WI38 (cell line): ENCODE measurements at regions not wholly inside any gene's neighbourhood (a gene's known extent, or its start where the extent isn't known, plus 50 kb on each side); places are given as distances from the start of the nearest gene placed in this dataset.

Experiments
- H3K4me3 ChIP-seq: 2 replicates; pipeline ENCODE4 v1.5.1; 2011; ENCODE audit warnings: low read depth, mild to moderate bottlenecking, control low read depth, low read length
- TF ChIP-seq, protein P1 (sequence below): IDR thresholded peaks from 2 replicates; pipeline ENCODE4 v1.5.1; 2012; ENCODE audit warnings: low read depth, mild to moderate bottlenecking, control low read depth, low read length

DNA sequence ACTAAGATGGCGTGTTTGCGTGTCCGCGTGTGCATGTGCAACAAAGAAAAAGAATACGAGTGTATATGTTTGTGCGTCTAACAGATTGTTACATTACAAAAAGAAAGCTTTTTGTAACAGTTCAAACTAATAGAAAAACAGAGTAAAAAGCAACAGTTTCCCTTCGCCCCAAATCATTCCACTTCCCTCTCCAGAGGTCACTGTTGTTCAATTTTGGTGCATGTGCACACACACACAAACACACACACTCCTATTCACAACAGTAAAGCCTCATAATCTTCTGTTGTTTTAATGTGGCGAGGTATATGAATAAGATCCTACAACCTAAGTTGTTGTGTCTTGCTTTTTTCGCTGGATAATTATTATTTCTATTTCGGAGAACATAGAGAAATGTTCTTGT, 357.3 kb upstream of the SLC8A1 start:
- TF ChIP-seq, protein P1, sequence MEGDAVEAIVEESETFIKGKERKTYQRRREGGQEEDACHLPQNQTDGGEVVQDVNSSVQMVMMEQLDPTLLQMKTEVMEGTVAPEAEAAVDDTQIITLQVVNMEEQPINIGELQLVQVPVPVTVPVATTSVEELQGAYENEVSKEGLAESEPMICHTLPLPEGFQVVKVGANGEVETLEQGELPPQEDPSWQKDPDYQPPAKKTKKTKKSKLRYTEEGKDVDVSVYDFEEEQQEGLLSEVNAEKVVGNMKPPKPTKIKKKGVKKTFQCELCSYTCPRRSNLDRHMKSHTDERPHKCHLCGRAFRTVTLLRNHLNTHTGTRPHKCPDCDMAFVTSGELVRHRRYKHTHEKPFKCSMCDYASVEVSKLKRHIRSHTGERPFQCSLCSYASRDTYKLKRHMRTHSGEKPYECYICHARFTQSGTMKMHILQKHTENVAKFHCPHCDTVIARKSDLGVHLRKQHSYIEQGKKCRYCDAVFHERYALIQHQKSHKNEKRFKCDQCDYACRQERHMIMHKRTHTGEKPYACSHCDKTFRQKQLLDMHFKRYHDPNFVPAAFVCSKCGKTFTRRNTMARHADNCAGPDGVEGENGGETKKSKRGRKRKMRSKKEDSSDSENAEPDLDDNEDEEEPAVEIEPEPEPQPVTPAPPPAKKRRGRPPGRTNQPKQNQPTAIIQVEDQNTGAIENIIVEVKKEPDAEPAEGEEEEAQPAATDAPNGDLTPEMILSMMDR, result no peak
- no peak overlapping the region for H3K4me3 ChIP-seq

DNA sequence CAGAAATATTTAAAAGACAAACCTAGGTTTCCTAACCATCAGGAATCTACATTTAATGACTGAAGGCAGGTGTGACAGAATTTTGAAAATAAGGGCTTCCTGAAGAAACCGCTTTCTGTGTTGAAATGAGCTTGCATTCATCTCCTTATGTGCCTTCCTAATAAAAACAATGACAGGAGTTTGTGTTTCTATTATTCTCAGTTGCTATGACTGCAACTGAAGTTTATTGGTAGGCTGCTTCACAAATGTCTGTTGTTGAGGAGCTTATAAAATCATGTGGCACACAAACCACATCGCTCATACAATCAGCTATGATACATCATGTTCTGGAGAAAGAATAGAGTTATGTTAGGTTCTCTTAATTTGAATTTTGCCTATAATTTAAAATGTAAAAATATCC, 362.7 kb upstream of the SLC8A1 start:
- H3K4me3 ChIP-seq, result no peak overlapping the region
- TF ChIP-seq, protein P1, result no peak

DNA sequence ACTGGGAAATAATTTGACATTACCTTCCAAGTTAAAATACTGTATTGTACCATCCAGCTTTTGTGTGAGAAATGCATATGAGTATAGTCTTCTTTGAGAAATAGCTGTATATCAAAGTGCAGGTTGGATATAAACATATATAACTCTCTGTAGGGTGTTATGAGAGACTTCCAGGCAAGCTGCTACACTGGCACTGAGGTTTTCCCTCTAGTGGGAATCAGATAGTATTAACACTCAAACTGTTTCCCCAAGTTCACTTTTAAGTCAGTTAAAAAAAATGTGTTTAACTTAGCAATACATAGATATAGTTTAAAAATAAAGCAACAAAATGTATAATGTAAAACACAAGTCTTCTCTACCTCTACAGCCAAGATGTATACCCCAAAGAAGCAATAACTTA, 368.4 kb upstream of the SLC8A1 start:
- peak overlapping the region; percentile 16; the same call in 1 of the 2 replicates for H3K4me3 ChIP-seq
- TF ChIP-seq, protein P1, result peak; percentile 7; the same call in 1 of the 2 replicates

DNA sequence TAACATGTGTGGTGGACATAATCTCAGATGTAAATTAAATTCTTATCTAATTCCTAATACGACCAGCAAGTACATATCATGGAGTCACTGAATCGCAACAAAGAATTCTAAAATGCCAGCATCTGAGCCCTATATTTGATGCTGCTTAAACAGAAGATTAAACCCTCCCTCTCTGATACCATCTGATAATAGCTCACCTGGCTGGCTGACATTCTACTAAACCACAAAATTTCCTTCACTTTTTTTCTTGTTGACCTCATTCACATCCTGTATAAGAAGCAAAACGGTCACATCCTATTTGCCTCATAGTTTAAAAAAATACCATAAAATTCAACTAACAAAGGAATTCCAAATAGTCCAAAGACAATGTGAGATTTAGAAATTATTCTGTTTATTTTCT, 371.6 kb upstream of the SLC8A1 start:
- no peak overlapping the region for H3K4me3 ChIP-seq
- TF ChIP-seq, protein P1, result no peak

DNA sequence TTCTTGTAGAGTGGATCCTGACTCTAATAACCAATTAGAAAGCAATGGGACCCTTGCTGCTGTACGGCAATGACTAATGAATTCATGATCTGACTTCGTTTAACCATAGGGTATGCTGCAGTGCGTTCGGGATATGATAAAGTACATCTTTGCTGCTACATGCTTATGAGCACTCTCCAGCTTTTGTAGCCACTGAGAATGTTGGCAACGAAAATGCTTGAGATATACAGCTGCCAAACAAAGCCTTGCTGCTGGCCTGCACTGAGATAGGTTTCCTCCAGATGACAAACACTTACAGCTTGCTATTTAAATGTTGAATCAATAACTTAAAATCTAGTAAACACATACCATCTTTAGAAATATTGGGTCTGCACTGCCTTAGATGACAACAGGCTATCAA, 372.4 kb upstream of the SLC8A1 start:
- no peak overlapping the region for H3K4me3 ChIP-seq
- TF ChIP-seq, protein P1, result no peak

DNA sequence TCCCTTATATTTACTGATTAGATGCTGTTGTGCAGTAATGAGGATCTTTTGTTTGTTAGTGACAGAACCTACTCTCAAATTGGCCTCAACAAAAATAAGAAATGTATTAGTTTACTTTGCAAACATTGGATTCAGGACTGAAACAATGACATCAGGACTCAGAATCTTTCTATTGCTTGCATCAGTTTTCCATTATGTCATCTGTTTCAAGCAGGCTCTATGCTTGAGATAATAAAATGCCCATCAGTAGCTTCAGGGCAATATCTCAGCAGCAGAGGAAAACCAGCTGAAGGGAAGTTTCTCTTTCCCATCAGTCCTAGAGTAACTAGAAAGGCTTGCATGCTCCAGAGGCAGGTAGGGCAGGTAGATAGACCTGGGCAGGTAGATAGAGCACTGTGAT, 375.5 kb upstream of the SLC8A1 start:
- TF ChIP-seq, protein P1, result no peak
- H3K4me3 ChIP-seq, result no peak overlapping the region

DNA sequence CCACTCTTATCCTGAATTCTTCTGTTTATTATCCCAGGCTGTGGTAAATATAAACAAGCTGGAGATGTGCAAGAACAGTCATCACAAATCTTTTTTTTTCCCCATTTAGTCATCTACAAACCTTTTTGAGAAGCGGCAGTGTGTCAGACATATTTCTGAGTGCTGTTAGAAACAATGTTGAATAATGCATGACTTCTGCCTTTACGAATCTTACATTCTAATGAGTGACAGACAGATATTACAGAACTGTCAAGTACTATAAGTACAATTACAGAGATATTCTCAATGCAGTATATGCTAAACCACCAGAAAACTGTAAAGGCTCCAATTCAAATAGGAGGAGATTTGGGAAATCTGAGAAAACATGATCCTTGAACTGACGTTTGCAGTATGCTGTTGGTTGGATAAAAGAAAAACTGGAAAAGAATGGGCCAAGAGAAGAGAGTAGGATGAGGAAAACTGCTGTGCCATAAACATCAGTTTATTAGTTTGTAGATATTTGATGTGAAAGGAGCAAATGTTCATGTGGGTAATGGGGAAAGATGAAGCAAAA, 379.5 kb upstream of the SLC8A1 start:
- H3K4me3 ChIP-seq, result no peak overlapping the region
- TF ChIP-seq, protein P1, result no peak
